Endothelial cell of umbilical vein (primary cell): ENCODE measurements at regions not wholly inside any gene's neighbourhood (a gene's known extent, or its start where the extent isn't known, plus 50 kb on each side); places are given as distances from the start of the nearest gene placed in this dataset.
A peak's percentile ranks its signal among the peaks of the same experiment; 100 is the strongest.

ENCODE experiments used
- BruUV-seq: library from RNA; stranded (reverse); fragments of 400-500 nt; replicated peaks from 2 replicates; lab custom pipeline; 2021; lab: Mats Ljungman, UMichigan
- CTCF ChIA-PET: fragments of 300-600, 350-600 bp; sonication (Branson Sonifier 250); formaldehyde crosslinking; loops from one replicate; lab custom pipeline; 2021; ENCODE audit warnings: antibody characterized with exemption, inconsistent platforms; lab: Charles Lee
- POLR2A ChIA-PET: fragments of 300-600, 350-600 bp; sonication (Branson Sonifier 250); formaldehyde crosslinking; loops from one replicate; lab custom pipeline; 2021; ENCODE audit warnings: antibody characterized with exemption, inconsistent platforms; lab: Charles Lee
- DNase-seq: peaks from one replicate; pipeline ENCODE4 v3.0.0-alpha.2; 2011; ENCODE audit warnings: low read depth, low spot score
- FAIRE-seq: peaks from 2 replicates; lab custom pipeline; 2011; peaks lifted over from hg19 to GRCh38; lab: Jason Lieb, UNC
- H2AFZ ChIP-seq: 2 replicates; pipeline ENCODE4 v1.6.0; 2012; ENCODE audit warnings: low read depth, low read length, control low read depth, inconsistent platforms
- H3K27ac ChIP-seq: 2 replicates; pipeline ENCODE4 v1.5.1; 2011; ENCODE audit warnings: low read depth, mild to moderate bottlenecking, control low read depth, low read length, moderate library complexity; ENCODE audit not compliant: insufficient read depth
- H3K27me3 ChIP-seq, 2 experiments: 2 replicates each; pipeline versions ENCODE4 v1.6.0 to v1.6.1; 2011; ENCODE audit warnings: low read length in 2 of 2, mixed read lengths in 1 of 2; ENCODE audit not compliant: control insufficient read depth in 2 of 2, insufficient read depth in 2 of 2
- H3K36me3 ChIP-seq, 2 experiments: 2 replicates in 1 of 2; 3 replicates in 1 of 2; pipeline ENCODE4 v1.5.1; 2011; ENCODE audit warnings: low read length in 2 of 2, mild to moderate bottlenecking in 1 of 2, moderate library complexity in 1 of 2; ENCODE audit not compliant: control insufficient read depth in 2 of 2, insufficient read depth in 2 of 2; ENCODE audit errors: extremely low read depth in 1 of 2
- H3K4me1 ChIP-seq: 3 replicates; pipeline ENCODE4 v1.5.1; 2011; ENCODE audit warnings: mild to moderate bottlenecking, low read length; ENCODE audit not compliant: control insufficient read depth, insufficient read depth; ENCODE audit errors: extremely low read depth
- H3K4me2 ChIP-seq: 2 replicates; pipeline ENCODE4 v1.6.1; 2011; ENCODE audit warnings: low read length, control low read depth, mixed read lengths; ENCODE audit not compliant: insufficient read depth
- H3K4me3 ChIP-seq, 3 experiments: fragments of 200-600 bp in 1 of 3; sonication (generic), shearing (Covaris generic) in 1 of 3; replicated peaks in 1 of 3; 2 replicates each; pipeline ENCODE4 v1.5.1; 2011 to 2016; ENCODE audit warnings: control low read depth in 3 of 3, low read length in 3 of 3, mild to moderate bottlenecking in 2 of 3, inconsistent platforms in 1 of 3, low read depth in 1 of 3, moderate library complexity in 1 of 3; ENCODE audit not compliant: insufficient read depth in 1 of 3
- H3K79me2 ChIP-seq: 2 replicates; pipeline ENCODE4 v1.6.0; 2012; ENCODE audit warnings: low read length, inconsistent platforms; ENCODE audit not compliant: control insufficient read depth, insufficient read depth
- H3K9ac ChIP-seq: replicated peaks from 2 replicates; pipeline ENCODE3; 2011; ENCODE audit warnings: low read length, control low read depth; ENCODE audit not compliant: insufficient read depth; ENCODE audit errors: extremely low read depth
- H3K9me1 ChIP-seq: replicated peaks from 3 replicates; pipeline ENCODE4 v1.6.0; 2011; ENCODE audit warnings: mild to moderate bottlenecking, low read length; ENCODE audit not compliant: control insufficient read depth, insufficient read depth; ENCODE audit errors: extremely low read depth
- H3K9me3 ChIP-seq: replicated peaks from 2 replicates; pipeline ENCODE4 v1.5.1; 2012; ENCODE audit warnings: low read length, inconsistent platforms; ENCODE audit not compliant: control insufficient read depth, insufficient read depth
- H4K20me1 ChIP-seq: replicated peaks from 2 replicates; pipeline ENCODE3; 2011; ENCODE audit warnings: mild to moderate bottlenecking, low read length; ENCODE audit not compliant: control insufficient read depth, insufficient read depth; ENCODE audit errors: extremely low read depth
- CTCF ChIP-seq, 2 donors: IDR thresholded peaks; 1 replicate in 1 of 2; 2 replicates in 1 of 2; pipeline ENCODE4 v1.5.1; 2011; ENCODE audit warnings: low read length in 2 of 2, mild to moderate bottlenecking in 2 of 2, moderate library complexity in 2 of 2, control low read depth in 1 of 2, inconsistent platforms in 1 of 2, low read depth in 1 of 2; ENCODE audit not compliant: insufficient read depth in 1 of 2; ENCODE audit errors: extremely low read depth in 1 of 2
- EZH2 ChIP-seq: IDR thresholded peaks from 2 replicates; pipeline ENCODE4 v1.6.1; 2012; ENCODE audit warnings: borderline replicate concordance, low read depth, mild to moderate bottlenecking, moderate library complexity, low read length, inconsistent platforms; ENCODE audit not compliant: severe bottlenecking
- FOS ChIP-seq: IDR thresholded peaks from 2 replicates; pipeline ENCODE4 v1.6.1; 2011; ENCODE audit warnings: mild to moderate bottlenecking, low read length, moderate library complexity, borderline replicate concordance; ENCODE audit not compliant: insufficient read depth
- GATA2 ChIP-seq: IDR thresholded peaks from 2 replicates; pipeline ENCODE4 v1.7.0; 2011; ENCODE audit warnings: low read depth, mild to moderate bottlenecking, moderate library complexity, mixed read lengths, low read length; ENCODE audit not compliant: insufficient read length, insufficient read depth
- JUN ChIP-seq: IDR thresholded peaks from 2 replicates; pipeline ENCODE4 v1.6.1; 2011; ENCODE audit warnings: borderline replicate concordance, low read depth; ENCODE audit not compliant: insufficient read length, insufficient read depth
- MAX ChIP-seq: IDR thresholded peaks from 2 replicates; pipeline ENCODE4 v1.6.1; 2011; ENCODE audit not compliant: insufficient read depth, insufficient read length
- MYC ChIP-seq: IDR thresholded peaks from one replicate; pipeline ENCODE4 v1.6.1; 2011; ENCODE audit warnings: mild to moderate bottlenecking, low read depth, low read length
- POLR2A ChIP-seq: IDR thresholded peaks from 2 replicates; pipeline ENCODE4 v1.6.1; 2012; ENCODE audit warnings: low read depth, mild to moderate bottlenecking, control low read depth, low read length
- POLR2AphosphoS5 ChIP-seq: IDR thresholded peaks from 2 replicates; pipeline ENCODE4 v1.6.1; 2012; ENCODE audit warnings: low read depth, mild to moderate bottlenecking, control low read depth, low read length, moderate library complexity; ENCODE audit not compliant: insufficient read depth
- dilution Hi-C: fragments of 300-500 bp; cut with MboI; formaldehyde crosslinking; loops from one replicate; pipeline ENCODE4 v1.15.0; 2019; ENCODE audit warnings: low sequenced_read_pairs; ENCODE audit not compliant: extremely low pct_ligation_motif_present
- intact Hi-C: fragments of 100-400 bp; cut with micrococcal nuclease; formaldehyde crosslinking; loops from one replicate; pipeline ENCODE4 v1.10.0; 2022

GRCh38 chr2:226427538-226428307 lies 371.9 kb downstream of the IRS1 start:
- POLR2A ChIA-PET = no interaction called here
- Histone ChIP-seq H3K4me2 (no peak overlapping the region), H3K9ac (no peak overlapping the region), H4K20me1 (no peaks in the 10 kb centered on the region), H3K9me3 (no peaks in the 10 kb centered on the region), H3K4me1 (no peaks in the 10 kb centered on the region), H3K27me3 (no peaks in the 10 kb centered on the region), H3K79me2 (no peaks in the 10 kb centered on the region), H3K36me3 (no peaks in the 10 kb centered on the region), H3K4me3 (no peak overlapping the region), H2AFZ (no peak overlapping the region), H3K9me1 (no peaks in the 10 kb centered on the region), H3K27ac (no peak overlapping the region)
- intact Hi-C loops (no loop called here), dilution Hi-C loops (no loop called here)
- CTCF ChIA-PET = no interaction called here
- no TSS peak for BruUV-seq
- no peak for DNase-seq
- no peak for FAIRE-seq
- TF ChIP-seq GATA2 = no peak
- no peak for TF ChIP-seq MYC
- TF ChIP-seq POLR2AphosphoS5 = no peak
- TF ChIP-seq FOS = peak; percentile 26
- TF ChIP-seq POLR2A = no peak

DNA sequence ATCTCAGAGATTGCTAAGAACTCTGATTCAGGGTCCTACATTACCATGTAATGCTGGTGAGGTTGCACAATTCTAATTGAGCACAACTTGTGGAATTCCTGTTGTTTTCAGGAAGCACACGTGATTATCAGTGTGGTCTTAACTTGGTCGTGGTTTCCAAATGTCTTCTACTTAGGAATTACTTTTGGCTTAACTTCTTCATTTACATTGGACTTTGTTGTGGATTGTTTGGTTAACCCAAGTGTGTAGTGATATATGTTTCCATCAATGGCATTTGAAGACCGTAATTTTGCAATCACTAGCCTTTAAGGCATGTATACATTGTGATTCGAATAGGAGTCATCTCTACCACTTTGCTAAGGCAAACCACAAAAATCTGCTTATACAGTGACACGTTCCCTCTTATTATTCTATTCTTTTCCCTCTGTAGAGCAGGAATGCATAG lies 373.3 kb downstream of the IRS1 start:
- FAIRE-seq (no peak), DNase-seq (no peak)
- TF ChIP-seq MYC (no peak), EZH2 (no peak), GATA2 (no peak), CTCF (IDR thresholded peaks at IDR 0.05; ENCODE audit: extremely low read depth in 1 of 2, insufficient read depth in 1 of 2, low read depth in 1 of 2, low read length in 2 of 2) (no peak), POLR2A (no peak), JUN (no peak), POLR2AphosphoS5 (no peak), MAX (no peak), FOS (no peak)
- no peak overlapping the region for H2AFZ ChIP-seq
- no peak overlapping the region for H3K4me3 ChIP-seq
- intact Hi-C loops (no loop called here), dilution Hi-C loops (no loop called here)
- BruUV-seq = no TSS peak
- no peaks in the 10 kb centered on the region for H3K36me3 ChIP-seq
- CTCF ChIA-PET = no interaction called here
- H3K27me3 ChIP-seq = no peaks in the 10 kb centered on the region
- no peak overlapping the region for H3K27ac ChIP-seq
- no peaks in the 10 kb centered on the region for H3K9me3 ChIP-seq
- no peaks in the 10 kb centered on the region for H4K20me1 ChIP-seq
- H3K4me2 ChIP-seq = no peak overlapping the region
- H3K79me2 ChIP-seq = no peaks in the 10 kb centered on the region
- POLR2A ChIA-PET = no interaction called here
- H3K9ac ChIP-seq = no peak overlapping the region
- no peaks in the 10 kb centered on the region for H3K4me1 ChIP-seq
- no peaks in the 10 kb centered on the region for H3K9me1 ChIP-seq
